Neural progenitor cell (in vitro differentiated cells): ENCODE measurements at regions not wholly inside any gene's neighbourhood (a gene's known extent, or its start where the extent isn't known, plus 50 kb on each side); places are given as distances from the start of the nearest gene placed in this dataset.
A peak's percentile ranks its signal among the peaks of the same experiment; 100 is the strongest.

Source experiments
- DNase-seq: peaks from one replicate; pipeline ENCODE4 v3.0.0-alpha.2; 2016; ENCODE audit warnings: low spot score
- H2AFZ ChIP-seq: fragments of 200-600 bp; sonication (generic); replicated peaks from 2 replicates; pipeline ENCODE4 v1.6.1; 2016; ENCODE audit warnings: antibody characterized with exemption
- H3F3A ChIP-seq: fragments of 200-600 bp; sonication (generic); 2 replicates; pipeline ENCODE4 v1.6.1; 2016; ENCODE audit warnings: antibody characterized with exemption, low read depth
- H3K27ac ChIP-seq: fragments of 200-600 bp; sonication (generic); 2 replicates; pipeline ENCODE4 v1.5.1; 2016; ENCODE audit warnings: mild to moderate bottlenecking
- H3K27me3 ChIP-seq: fragments of 200-600 bp; sonication (generic); 2 replicates; pipeline ENCODE4 v1.6.1; 2016; ENCODE audit warnings: mild to moderate bottlenecking, moderate library complexity
- H3K36me3 ChIP-seq: fragments of 200-600 bp; sonication (generic); 2 replicates; pipeline ENCODE4 v1.5.1; 2016
- H3K4me1 ChIP-seq: fragments of 200-600 bp; sonication (generic); 2 replicates; pipeline ENCODE4 v1.6.1; 2016; ENCODE audit warnings: mixed run types
- H3K4me2 ChIP-seq: fragments of 200-600 bp; sonication (generic); 2 replicates; pipeline ENCODE4 v1.6.1; 2016
- H3K4me3 ChIP-seq: fragments of 200-600 bp; sonication (generic); 2 replicates; pipeline ENCODE4 v1.5.1; 2016
- H3K79me2 ChIP-seq: fragments of 200-600 bp; sonication (generic); 2 replicates; pipeline ENCODE4 v1.6.1; 2016; ENCODE audit warnings: low read depth
- H3K9ac ChIP-seq: fragments of 200-600 bp; sonication (generic); 2 replicates; pipeline ENCODE4 v1.6.1; 2016
- H3K9me3 ChIP-seq: fragments of 200-600 bp; sonication (generic); 2 replicates; pipeline ENCODE4 v1.5.1; 2016; ENCODE audit warnings: low read depth
- H4K20me1 ChIP-seq: fragments of 200-600 bp; sonication (generic); 2 replicates; pipeline ENCODE4 v1.6.1; 2016; ENCODE audit warnings: low read depth
- H3K27ac Mint-ChIP-seq: 3 replicates; pipeline ENCODE4 v1.8.0; 2021; ENCODE audit warnings: mixed read lengths
- H3K27me3 Mint-ChIP-seq: 2 replicates; pipeline ENCODE4 v1.8.0; 2022; ENCODE audit warnings: low read depth, mild to moderate bottlenecking, inconsistent platforms, moderate library complexity, mixed read lengths; ENCODE audit not compliant: insufficient read depth
- H3K36me3 Mint-ChIP-seq: 3 replicates; pipeline ENCODE4 v1.8.0; 2021; ENCODE audit warnings: mixed read lengths
- H3K4me1 Mint-ChIP-seq: 3 replicates; pipeline ENCODE4 v1.8.0; 2021; ENCODE audit warnings: mixed read lengths
- H3K4me3 Mint-ChIP-seq: 3 replicates; pipeline ENCODE4 v1.8.0; 2021; ENCODE audit warnings: mild to moderate bottlenecking, moderate library complexity, mixed read lengths
- H3K9me3 Mint-ChIP-seq: 3 replicates; pipeline ENCODE4 v1.8.0; 2020; ENCODE audit warnings: mixed read lengths
- CTCF ChIP-seq: fragments of 200-600 bp; sonication (generic); IDR thresholded peaks from 2 replicates; pipeline ENCODE4 v1.5.1; 2017; ENCODE audit warnings: antibody characterized with exemption, mild to moderate bottlenecking
- EZH2 ChIP-seq: fragments of 200-600 bp; sonication (generic); IDR thresholded peaks from 2 replicates; pipeline ENCODE4 v1.6.1; 2017; ENCODE audit warnings: antibody characterized with exemption, mild to moderate bottlenecking, moderate library complexity
- EZH2phosphoT487 ChIP-seq: fragments of 200-600 bp; sonication (generic); IDR thresholded peaks from 2 replicates; pipeline ENCODE4 v1.6.1; 2017; ENCODE audit warnings: antibody characterized with exemption

- Mint-ChIP-seq H3K9me3 (peaks cover 2% of the 10 kb centered on the region), H3K27ac (no peak overlapping the region), H3K4me1 (peaks cover 5% of the 10 kb centered on the region), H3K27me3 (peaks cover 3% of the 10 kb centered on the region), H3K36me3 (peaks cover 2% of the 10 kb centered on the region), H3K4me3 (no peak overlapping the region)
- no peak overlapping the region for H3K27ac ChIP-seq
- H3K9ac ChIP-seq = no peak overlapping the region
- no peaks in the 10 kb centered on the region for H3F3A ChIP-seq
- no peak overlapping the region for H3K4me2 ChIP-seq
- no peaks in the 10 kb centered on the region for H3K36me3 ChIP-seq
- TF ChIP-seq EZH2 (no peak), EZH2phosphoT487 (no peak), CTCF (no peak)
- no peaks in the 10 kb centered on the region for H4K20me1 ChIP-seq
- H3K4me1 ChIP-seq = peaks cover 5% of the 10 kb centered on the region
- H3K27me3 ChIP-seq = no peaks in the 10 kb centered on the region
- H3K9me3 ChIP-seq = no peaks in the 10 kb centered on the region
- H3K4me3 ChIP-seq = no peak overlapping the region
- no peaks in the 10 kb centered on the region for H3K79me2 ChIP-seq
- no peak for DNase-seq
- H2AFZ ChIP-seq = no peak overlapping the region
Measured at GRCh38 chrX:3181846-3182245, 140.6 kb downstream of the ARSF start.

GRCh38 chrX:3178329-3178728, 137.1 kb downstream of the ARSF start:
- DNase-seq = no peak
- peaks cover 17% of the 10 kb centered on the region for H3K4me1 ChIP-seq
- H4K20me1 ChIP-seq = no peaks in the 10 kb centered on the region
- no peak for TF ChIP-seq CTCF
- TF ChIP-seq EZH2phosphoT487 = no peak
- TF ChIP-seq EZH2 = no peak
- no peaks in the 10 kb centered on the region for H3K27me3 ChIP-seq
- Mint-ChIP-seq H3K27me3 (peaks cover 3% of the 10 kb centered on the region), H3K36me3 (peaks cover 2% of the 10 kb centered on the region), H3K4me1 (peaks cover 28% of the 10 kb centered on the region), H3K27ac (no peak overlapping the region), H3K9me3 (peaks cover 2% of the 10 kb centered on the region), H3K4me3 (no peak overlapping the region)
- no peaks in the 10 kb centered on the region for H3K79me2 ChIP-seq
- H3F3A ChIP-seq = no peaks in the 10 kb centered on the region
- H3K27ac ChIP-seq = no peak overlapping the region
- H2AFZ ChIP-seq = no peak overlapping the region
- no peaks in the 10 kb centered on the region for H3K9me3 ChIP-seq
- H3K4me2 ChIP-seq = no peak overlapping the region
- H3K9ac ChIP-seq = no peak overlapping the region
- H3K4me3 ChIP-seq = no peak overlapping the region
- no peaks in the 10 kb centered on the region for H3K36me3 ChIP-seq

GRCh38 chrX:3177851-3178250, 136.6 kb downstream of the ARSF start:
- Histone ChIP-seq H3K36me3 (no peaks in the 10 kb centered on the region), H3K4me2 (no peak overlapping the region), H3K9me3 (no peaks in the 10 kb centered on the region), H3K4me3 (no peak overlapping the region), H4K20me1 (no peaks in the 10 kb centered on the region), H3K27me3 (no peaks in the 10 kb centered on the region), H3K4me1 (peaks cover 17% of the 10 kb centered on the region), H3F3A (no peaks in the 10 kb centered on the region), H2AFZ (no peak overlapping the region), H3K27ac (no peak overlapping the region), H3K9ac (no peak overlapping the region), H3K79me2 (no peaks in the 10 kb centered on the region)
- Mint-ChIP-seq H3K4me1 (peaks cover 28% of the 10 kb centered on the region), H3K4me3 (no peak overlapping the region), H3K9me3 (peaks cover 2% of the 10 kb centered on the region), H3K27me3 (peaks cover 3% of the 10 kb centered on the region), H3K36me3 (peaks cover 1% of the 10 kb centered on the region), H3K27ac (no peak overlapping the region)
- DNase-seq = no peak
- TF ChIP-seq CTCF = no peak
- TF ChIP-seq EZH2phosphoT487 = no peak
- no peak for TF ChIP-seq EZH2

GRCh38 chrX:3176439-3176820, 135.2 kb downstream of the ARSF start:
- Mint-ChIP-seq H3K27me3 (peaks cover 5% of the 10 kb centered on the region), H3K27ac (peak overlapping the region; percentile 82), H3K9me3 (peaks cover 7% of the 10 kb centered on the region), H3K36me3 (no peaks in the 10 kb centered on the region), H3K4me1 (peaks cover 36% of the 10 kb centered on the region), H3K4me3 (peak overlapping the region; percentile 6)
- Histone ChIP-seq H3K27me3 (no peaks in the 10 kb centered on the region), H3K36me3 (no peaks in the 10 kb centered on the region), H4K20me1 (no peaks in the 10 kb centered on the region), H3K9ac (no peak overlapping the region), H3K27ac (no peak overlapping the region), H3K79me2 (no peaks in the 10 kb centered on the region), H3F3A (no peaks in the 10 kb centered on the region), H3K9me3 (no peaks in the 10 kb centered on the region), H3K4me3 (no peak overlapping the region), H2AFZ (peak overlapping the region; percentile 3), H3K4me2 (peak overlapping the region; percentile 22), H3K4me1 (peaks cover 17% of the 10 kb centered on the region)
- peak; percentile 55 for DNase-seq
- no peak for TF ChIP-seq CTCF
- no peak for TF ChIP-seq EZH2phosphoT487
- TF ChIP-seq EZH2 = no peak
